ENCODE measurements at regions not wholly inside any gene's neighbourhood (a gene's known extent, or its start where the extent isn't known, plus 50 kb on each side); places are given as distances from the start of the nearest gene placed in this dataset.
"Not testable (repeated sequence)": the region's sequence is repeated elsewhere in the genome, so short reads cannot be mapped to it uniquely, and the experiment has no call there.

DNA sequence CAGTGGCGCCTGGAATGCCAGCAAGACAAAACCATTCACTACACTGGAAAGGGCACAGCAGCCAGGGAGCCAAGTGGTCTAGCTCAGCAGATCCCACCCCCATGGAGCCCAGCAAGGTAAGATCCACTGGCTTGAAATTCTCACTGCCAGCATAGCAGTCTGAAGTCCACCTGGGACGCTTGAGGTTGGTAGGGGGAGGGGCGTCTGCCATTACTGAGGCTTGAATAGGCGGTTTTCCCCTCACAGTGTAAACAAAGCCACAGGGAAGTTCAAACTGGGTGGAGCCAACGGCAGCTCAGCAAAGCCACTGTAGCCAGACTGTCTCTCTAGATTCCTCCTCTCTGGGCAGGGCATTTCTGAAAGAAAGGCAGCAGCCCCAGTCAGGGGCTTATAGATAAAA lies 133.0 kb upstream of the DDX53 start:
- not testable (repeated sequence) for TF ChIP-seq POLR2A (IDR thresholded peaks at IDR 0.05)
- TF ChIP-seq, protein P1, sequence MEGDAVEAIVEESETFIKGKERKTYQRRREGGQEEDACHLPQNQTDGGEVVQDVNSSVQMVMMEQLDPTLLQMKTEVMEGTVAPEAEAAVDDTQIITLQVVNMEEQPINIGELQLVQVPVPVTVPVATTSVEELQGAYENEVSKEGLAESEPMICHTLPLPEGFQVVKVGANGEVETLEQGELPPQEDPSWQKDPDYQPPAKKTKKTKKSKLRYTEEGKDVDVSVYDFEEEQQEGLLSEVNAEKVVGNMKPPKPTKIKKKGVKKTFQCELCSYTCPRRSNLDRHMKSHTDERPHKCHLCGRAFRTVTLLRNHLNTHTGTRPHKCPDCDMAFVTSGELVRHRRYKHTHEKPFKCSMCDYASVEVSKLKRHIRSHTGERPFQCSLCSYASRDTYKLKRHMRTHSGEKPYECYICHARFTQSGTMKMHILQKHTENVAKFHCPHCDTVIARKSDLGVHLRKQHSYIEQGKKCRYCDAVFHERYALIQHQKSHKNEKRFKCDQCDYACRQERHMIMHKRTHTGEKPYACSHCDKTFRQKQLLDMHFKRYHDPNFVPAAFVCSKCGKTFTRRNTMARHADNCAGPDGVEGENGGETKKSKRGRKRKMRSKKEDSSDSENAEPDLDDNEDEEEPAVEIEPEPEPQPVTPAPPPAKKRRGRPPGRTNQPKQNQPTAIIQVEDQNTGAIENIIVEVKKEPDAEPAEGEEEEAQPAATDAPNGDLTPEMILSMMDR (IDR thresholded peaks at IDR 0.05) = not testable (repeated sequence)

Measured in transverse colon (tissue), 3 donors.